Erythroblast (primary cell): ENCODE measurements at regions not wholly inside any gene's neighbourhood (a gene's known extent, or its start where the extent isn't known, plus 50 kb on each side); places are given as distances from the start of the nearest gene placed in this dataset.

Experiments
- GATA1 ChIP-seq: IDR thresholded peaks from 2 replicates; pipeline ENCODE4 v1.6.1; 2011; ENCODE audit warnings: low read depth, mild to moderate bottlenecking, control low read depth, low read length, moderate library complexity
- POLR2A ChIP-seq: IDR thresholded peaks from 2 replicates; pipeline ENCODE4 v1.6.1; 2011; ENCODE audit warnings: mild to moderate bottlenecking, low read length

DNA sequence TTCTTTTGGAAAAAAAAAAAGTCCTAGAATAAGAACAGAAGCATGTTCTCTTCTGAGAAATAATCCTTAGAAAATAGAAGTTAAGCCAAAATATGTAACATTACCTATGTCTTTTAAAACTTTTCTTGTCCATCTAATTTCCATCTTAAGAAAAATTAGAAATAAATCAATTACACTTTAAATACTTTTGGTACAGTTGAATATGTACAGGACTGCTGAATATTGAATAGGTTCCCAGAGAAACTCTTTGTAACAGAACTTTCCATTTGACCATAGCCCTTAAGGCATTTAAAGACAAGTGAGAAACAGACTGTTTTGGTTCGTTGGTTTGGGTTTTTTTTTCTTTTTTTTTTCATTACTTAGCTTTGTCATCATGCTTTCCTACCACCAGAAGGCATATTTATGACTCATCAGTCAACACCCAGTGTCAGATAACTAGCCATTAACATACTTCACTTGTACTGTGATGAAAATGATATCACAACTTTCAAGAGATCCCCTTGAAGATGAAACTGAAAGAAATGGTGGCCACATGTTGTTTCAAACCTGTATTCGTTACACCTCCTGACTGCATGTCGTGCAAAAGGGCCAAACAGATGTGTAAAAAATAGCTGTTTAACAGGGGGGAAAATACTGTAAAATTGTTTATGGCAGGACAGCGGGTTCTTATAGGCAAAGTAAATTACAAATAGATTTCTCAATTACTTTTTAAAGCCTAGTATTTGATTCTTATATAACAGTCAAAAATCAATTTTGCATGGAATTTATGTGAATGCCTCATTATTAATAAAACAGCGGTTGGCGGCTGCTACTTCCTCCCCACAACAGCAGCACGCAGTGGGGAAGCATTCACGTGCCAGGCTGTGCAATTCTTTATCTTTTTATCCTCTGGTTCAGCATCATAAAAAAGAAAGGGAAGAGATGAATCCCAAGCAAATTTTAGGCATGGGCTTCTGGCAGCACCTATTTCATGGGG, 280.7 kb upstream of the HNRNPA3 start:
- TF ChIP-seq POLR2A (no peak), GATA1 (no peak)
